GM19043 (cell line): ENCODE measurements at regions not wholly inside any gene's neighbourhood (a gene's known extent, or its start where the extent isn't known, plus 50 kb on each side); places are given as distances from the start of the nearest gene placed in this dataset.

Experiments
- ATAC-seq: cut with Tn5 transposase; IDR thresholded peaks from one replicate; pipeline ENCODE4 v1.9.1; 2021; ENCODE audit warnings: low read depth; ENCODE audit not compliant: unreplicated experiment

GRCh38 chr4:1487761-1488160 is 81.5 kb upstream of the NKX1-1 start:
- no peak for ATAC-seq

- ATAC-seq: no peak
These were observed 80.9 kb upstream of the NKX1-1 start for GRCh38 chr4:1487106-1487505.

- no peak for ATAC-seq
These were observed 79.0 kb upstream of the NKX1-1 start for GRCh38 chr4:1485280-1485679.

GRCh38 chr4:1480720-1481119 is 74.5 kb upstream of the NKX1-1 start:
- ATAC-seq: no peak

- ATAC-seq: no peak
These were observed 73.2 kb upstream of the NKX1-1 start for GRCh38 chr4:1479454-1479853.

GRCh38 chr4:1478766-1479355 is 72.6 kb upstream of the NKX1-1 start:
- ATAC-seq: no peak

GRCh38 chr4:1477045-1477840 is 71.0 kb upstream of the NKX1-1 start:
- ATAC-seq: no peak

GRCh38 chr4:1476140-1476513 is 69.9 kb upstream of the NKX1-1 start:
- ATAC-seq: no peak

- no peak for ATAC-seq
These were observed 69.3 kb upstream of the NKX1-1 start for GRCh38 chr4:1475277-1476139.

GRCh38 chr4:1474126-1475090 is 68.2 kb upstream of the NKX1-1 start:
- no peak for ATAC-seq

- ATAC-seq: no peak
These were observed 67.5 kb upstream of the NKX1-1 start for GRCh38 chr4:1473718-1474117.

GRCh38 chr4:1472911-1473518 is 66.8 kb upstream of the NKX1-1 start:
- no peak for ATAC-seq

GRCh38 chr4:1472148-1472797 is 66.0 kb upstream of the NKX1-1 start:
- no peak for ATAC-seq

GRCh38 chr4:1471443-1472147 is 65.4 kb upstream of the NKX1-1 start:
- ATAC-seq: no peak

GRCh38 chr4:1470816-1471442 is 64.7 kb upstream of the NKX1-1 start:
- no peak for ATAC-seq

GRCh38 chr4:1470393-1470670 is 64.1 kb upstream of the NKX1-1 start:
- no peak for ATAC-seq

GRCh38 chr4:1469607-1470392 is 63.6 kb upstream of the NKX1-1 start:
- ATAC-seq: no peak

- no peak for ATAC-seq
These were observed 62.8 kb upstream of the NKX1-1 start for GRCh38 chr4:1469043-1469442.
